NCI-H1694 (cell line): ENCODE measurements at regions not wholly inside any gene's neighbourhood (a gene's known extent, or its start where the extent isn't known, plus 50 kb on each side); places are given as distances from the start of the nearest gene placed in this dataset.

Experiments used
- DNase-seq: peaks from one replicate; lab custom pipeline; 2025; lab: John Stamatoyannopoulos, UW

DNA sequence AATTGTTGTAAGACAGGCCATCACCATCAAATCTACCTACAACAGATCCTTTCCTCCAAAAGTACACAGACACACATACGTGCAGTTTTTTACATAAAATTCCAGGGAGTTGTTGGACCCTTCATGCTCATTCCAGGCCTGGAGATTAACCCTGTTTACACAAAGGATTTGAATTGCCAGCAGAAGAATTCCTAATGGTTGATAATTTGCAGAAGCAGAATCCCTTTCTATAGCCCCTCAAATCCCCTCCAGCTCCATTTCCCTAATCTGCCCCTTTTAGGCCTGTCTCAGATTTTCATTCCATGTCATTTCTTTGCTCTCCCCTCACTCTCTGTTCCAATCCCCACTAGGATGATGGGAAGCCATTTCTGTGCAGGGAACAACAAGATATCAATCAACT, 102.9 kb upstream of the TOX3 start:
- DNase-seq: no peak

GRCh38 chr16:52647588-52647987, 100.6 kb upstream of the TOX3 start:
- no peak for DNase-seq

DNA sequence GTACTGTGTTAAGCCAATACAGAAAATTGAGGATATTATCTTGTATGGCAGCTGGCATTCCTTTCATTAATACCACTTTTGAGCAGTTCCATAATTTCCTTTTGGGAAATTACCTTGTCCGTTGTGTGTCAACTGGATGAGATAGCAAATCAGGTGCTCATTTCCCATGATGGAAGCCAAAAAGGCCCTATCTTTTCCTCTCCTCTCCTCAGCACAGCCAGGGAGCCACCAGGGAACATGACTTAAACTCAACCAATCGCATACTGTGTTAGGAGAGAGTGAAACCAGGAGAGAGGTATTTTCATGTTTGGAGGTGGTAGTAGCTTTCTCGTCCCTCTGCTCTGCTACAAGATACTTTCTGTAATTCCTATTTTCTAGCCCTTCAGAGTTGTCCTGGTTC, 96.1 kb upstream of the TOX3 start:
- DNase-seq: no peak

DNA sequence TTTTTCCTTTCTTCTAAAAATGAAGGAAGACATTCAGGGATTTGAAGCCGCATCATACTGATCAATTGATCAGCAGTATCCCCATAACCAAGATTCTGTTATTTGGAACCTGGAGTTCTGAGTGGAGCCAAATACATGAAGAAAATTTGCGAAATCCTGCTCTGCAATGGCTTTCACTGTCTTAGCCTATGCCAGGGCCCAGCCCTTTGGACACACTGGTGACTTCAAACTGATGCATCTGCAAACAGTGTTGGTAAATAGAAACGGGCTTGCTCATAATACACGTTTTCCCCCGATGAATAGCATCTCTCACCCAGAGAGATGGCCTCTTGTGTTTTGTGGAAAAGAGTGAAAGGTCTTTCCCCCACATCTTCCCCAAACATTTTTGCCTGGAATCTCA, 87.6 kb upstream of the TOX3 start:
- DNase-seq: no peak

DNA sequence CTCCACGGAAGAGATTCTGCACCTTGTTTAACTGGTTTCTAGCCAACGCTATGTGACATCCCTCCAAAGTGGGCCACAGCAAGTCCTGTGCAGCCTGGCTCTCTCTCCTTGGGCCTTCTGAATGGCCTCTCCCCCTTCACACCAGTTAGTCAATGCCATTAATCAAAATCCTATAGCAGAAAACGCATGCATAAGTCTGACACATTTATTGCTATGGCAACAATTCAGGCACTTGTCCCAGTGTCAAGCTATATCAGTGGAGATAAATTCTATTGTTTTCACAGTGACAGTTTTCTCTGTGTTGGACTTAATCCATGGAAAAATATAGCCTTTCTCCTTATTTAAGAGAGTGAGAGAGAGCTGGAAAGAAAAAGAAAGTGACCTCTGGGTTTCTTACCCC, 87.2 kb upstream of the TOX3 start:
- no peak for DNase-seq

DNA sequence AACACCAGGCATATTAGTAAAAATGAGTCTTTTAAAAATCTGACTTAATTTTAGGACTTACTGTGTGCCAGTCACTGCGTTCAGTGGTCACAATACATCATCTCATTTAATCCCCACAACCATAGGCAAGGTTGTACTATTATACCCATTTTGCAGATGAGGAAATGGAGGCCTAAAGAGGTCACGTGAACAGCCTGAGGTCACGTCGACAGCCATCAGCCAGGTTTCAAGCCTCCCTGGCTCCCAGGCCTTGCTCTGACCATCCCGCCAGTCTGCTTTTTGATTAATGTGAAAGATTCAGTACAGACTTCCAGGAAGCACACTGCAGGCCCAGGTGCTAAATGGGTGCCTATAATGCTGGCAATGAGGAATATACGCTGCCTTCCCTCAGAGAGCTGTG, 86.3 kb upstream of the TOX3 start:
- no peak for DNase-seq

DNA sequence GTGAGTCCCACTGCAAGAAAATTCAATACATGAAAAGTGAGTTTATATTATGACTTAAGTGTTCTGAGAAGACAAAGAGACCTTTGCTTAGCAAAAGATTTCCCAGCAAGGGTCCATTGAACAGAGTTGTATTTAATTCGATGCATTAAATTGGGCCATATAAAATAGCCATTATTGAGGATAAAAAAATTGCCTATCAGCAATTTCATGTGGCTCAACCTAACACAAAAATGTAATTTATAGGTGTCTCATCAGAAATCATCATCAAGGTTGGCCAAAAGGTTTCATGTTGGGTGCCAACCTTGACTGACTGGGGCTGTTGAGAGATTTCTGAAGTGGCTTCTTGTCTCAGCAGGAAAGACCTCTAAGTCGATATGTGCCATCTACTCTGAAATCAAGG, 84.8 kb upstream of the TOX3 start:
- DNase-seq: no peak

GRCh38 chr16:52630711-52631110, 83.8 kb upstream of the TOX3 start:
- no peak for DNase-seq

DNA sequence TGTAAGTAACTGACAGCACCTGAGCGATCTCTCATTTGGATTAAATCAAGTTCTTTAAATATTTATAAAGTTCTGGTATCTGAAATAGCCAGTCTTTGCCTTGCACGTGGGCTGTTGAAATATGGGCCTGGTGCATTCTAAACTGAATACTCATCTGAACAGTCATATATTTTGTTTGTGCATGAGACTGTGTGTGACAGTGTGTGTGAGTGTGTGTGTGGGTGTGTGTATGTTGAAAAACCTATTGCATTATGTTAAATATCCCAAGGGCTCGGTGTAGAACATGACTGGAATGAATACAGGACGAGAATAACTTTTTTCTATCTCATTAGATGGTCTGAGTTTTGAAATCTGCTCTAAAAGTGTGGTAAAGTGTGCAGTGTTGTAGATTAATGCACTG, 82.4 kb upstream of the TOX3 start:
- DNase-seq: no peak

DNA sequence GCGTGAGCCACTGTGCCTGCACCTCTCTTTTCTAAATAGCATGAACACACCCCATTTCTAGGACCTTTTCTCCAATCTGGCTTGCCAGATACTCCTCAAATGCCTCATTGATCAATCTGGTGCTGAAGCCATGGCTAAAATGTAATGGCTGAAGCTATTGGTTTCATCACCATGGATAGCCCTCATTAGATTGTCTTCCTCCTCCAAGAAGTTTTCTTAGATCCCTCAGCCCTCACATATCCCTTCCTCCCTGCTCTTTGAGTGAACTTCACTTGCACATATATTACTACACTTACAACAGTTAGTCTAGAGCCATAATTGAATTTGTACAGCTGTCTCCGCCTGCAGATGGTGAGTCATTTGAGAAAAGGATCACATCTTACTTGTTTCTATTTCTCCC, 77.9 kb upstream of the TOX3 start:
- no peak for DNase-seq

- no peak for DNase-seq
Measured at GRCh38 chr16:52621651-52622050, 74.7 kb upstream of the TOX3 start.

DNA sequence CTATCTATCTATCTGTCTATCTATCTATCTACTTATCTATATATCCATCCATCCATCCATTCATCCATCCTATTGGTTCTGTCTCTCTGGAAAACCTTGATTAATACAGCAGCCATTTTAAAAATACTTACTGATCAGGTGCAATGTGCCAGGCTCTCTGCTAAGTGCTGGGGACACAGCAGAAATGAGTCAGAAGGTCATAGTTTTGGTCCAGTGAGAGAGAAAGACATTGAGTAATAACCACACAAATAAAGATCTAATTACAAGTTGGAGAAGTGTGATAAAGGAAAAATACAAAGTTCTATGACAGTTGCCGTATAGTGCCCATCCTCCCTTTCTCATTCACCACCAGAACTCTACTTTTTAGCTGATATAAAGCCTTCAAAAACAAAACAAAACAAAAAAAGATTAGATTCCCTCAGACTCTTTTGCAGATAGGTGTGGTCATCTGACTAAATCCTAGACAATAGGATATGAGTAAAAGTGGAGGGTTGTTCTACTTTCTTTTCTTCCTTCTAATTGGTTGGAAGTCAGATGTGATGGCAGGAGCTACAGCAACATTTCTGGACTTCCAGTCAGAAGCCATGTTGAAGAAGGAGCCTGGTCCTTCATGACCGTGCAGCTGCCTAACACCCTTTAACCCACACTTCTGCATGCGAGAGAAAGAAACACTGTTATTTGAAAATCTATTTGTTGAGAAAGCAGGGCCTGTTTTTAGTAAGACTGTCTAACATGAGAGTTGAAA, 72.0 kb upstream of the TOX3 start:
- no peak for DNase-seq

DNA sequence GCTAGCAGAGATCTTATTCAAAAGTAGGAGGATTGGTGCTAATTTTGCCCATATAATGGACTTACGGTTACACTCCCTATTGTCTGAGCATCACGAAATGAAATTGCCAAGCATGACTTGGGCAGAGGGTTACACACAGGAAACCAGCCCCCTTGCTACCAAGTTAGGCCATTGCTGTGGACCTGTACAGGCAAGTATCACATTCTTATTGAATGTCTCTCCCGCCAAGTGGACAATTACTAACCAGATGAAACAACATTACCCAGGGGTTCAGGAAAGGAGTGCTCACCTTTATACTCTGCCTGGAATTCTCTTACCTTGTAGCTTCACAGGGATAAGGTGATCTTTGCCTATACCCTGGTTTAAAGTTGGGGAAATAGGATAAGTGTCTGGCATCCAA, 70.6 kb upstream of the TOX3 start:
- no peak for DNase-seq

- DNase-seq: no peak
Measured at GRCh38 chr16:52613508-52613907, 66.6 kb upstream of the TOX3 start.

DNA sequence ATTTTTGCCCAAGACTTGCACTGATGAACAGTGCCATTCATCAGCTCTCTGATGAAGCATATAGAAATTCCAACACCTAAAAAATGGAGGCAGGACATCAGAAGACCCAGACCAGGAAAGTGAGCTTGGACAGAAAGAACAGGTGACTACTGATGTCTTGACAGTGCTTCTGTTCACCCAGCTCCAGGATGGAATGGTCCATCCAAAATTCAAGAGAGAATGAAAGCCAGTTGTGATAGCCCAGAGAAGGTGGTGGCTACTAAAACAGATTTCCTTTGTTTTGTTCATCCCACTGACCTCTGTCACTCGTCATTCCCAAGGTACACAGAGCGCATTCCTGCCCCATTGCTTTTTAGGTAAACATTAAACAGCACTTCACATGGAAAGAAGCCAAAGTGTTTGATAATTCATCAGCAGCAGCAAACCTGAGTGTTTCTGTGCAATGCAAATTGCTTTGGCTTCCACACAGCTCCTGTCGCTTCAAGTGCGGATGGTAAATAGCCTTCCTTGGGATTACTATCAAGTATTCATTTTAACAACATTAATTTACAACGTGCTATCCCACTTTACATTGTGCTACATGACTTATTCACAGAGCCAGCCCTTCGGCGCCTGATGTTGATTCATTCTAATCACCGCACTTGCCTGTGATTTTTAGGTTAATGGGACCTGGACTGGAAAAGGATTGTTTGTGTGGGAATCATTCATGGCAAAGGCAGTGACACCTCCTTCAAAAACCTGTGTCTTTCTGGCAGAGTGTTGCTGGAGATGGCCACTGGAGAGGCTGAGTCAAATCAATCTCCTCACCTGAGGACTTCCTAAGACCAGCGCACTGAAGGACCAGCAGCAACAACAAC, 65.1 kb upstream of the TOX3 start:
- no peak for DNase-seq

- DNase-seq: peak; percentile 58
Measured at GRCh38 chr16:52603015-52603414, 56.1 kb upstream of the TOX3 start.

- DNase-seq: no peak
Measured at GRCh38 chr16:52597772-52598483, 51.0 kb upstream of the TOX3 start.

GRCh38 chr16:52597073-52597771, 50.3 kb upstream of the TOX3 start:
- DNase-seq: no peak
